ENCODE measurements at regions not wholly inside any gene's neighbourhood (a gene's known extent, or its start where the extent isn't known, plus 50 kb on each side); places are given as distances from the start of the nearest gene placed in this dataset.

GRCh38 chr1:229888157-229888556 lies 178.9 kb upstream of the GALNT2 start (continued):
- TF ChIP-seq CHD7 (IDR thresholded peaks at IDR 0.05; ENCODE audit: insufficient replicate concordance, low read length) (no peak), SUZ12 (IDR thresholded peaks at IDR 0.05; ENCODE audit: low read length) (no peak), KDM5A (IDR thresholded peaks at IDR 0.05; ENCODE audit: low read length) (no peak), TBP (IDR thresholded peaks at IDR 0.05; ENCODE audit: low read depth, low read length) (no peak), RNF2 (IDR thresholded peaks at IDR 0.05; ENCODE audit: borderline replicate concordance, low read depth, low read length, missing control alignments, poor library complexity, severe bottlenecking) (no peak), SIN3A (conservative IDR thresholded peaks at IDR 0.05 in 1 of 2, IDR thresholded peaks at IDR 0.05 in 1 of 2; ENCODE audit: low read depth in 1 of 2, low read length in 2 of 2) (no peak), POLR2A (IDR thresholded peaks at IDR 0.05; ENCODE audit: control extremely low read depth in 1 of 2, low read depth in 2 of 2, low read length in 2 of 2) (no peak), EZH2 (IDR thresholded peaks at IDR 0.05; ENCODE audit: low read depth, low read length, severe bottlenecking) (no peak)
